GM19328 (cell line): ENCODE measurements at regions not wholly inside any gene's neighbourhood (a gene's known extent, or its start where the extent isn't known, plus 50 kb on each side); places are given as distances from the start of the nearest gene placed in this dataset.

Experiments used
- ATAC-seq: cut with Tn5 transposase; IDR thresholded peaks from one replicate; pipeline ENCODE4 v1.9.1; 2021; ENCODE audit warnings: mild to moderate bottlenecking, moderate library complexity; ENCODE audit not compliant: unreplicated experiment

GRCh38 chr4:15226203-15226602 lies 201.6 kb upstream of the C1QTNF7 start:
- ATAC-seq, result no peak

GRCh38 chr4:15231265-15232091 lies 196.4 kb upstream of the C1QTNF7 start:
- ATAC-seq, result peak; percentile 80

DNA sequence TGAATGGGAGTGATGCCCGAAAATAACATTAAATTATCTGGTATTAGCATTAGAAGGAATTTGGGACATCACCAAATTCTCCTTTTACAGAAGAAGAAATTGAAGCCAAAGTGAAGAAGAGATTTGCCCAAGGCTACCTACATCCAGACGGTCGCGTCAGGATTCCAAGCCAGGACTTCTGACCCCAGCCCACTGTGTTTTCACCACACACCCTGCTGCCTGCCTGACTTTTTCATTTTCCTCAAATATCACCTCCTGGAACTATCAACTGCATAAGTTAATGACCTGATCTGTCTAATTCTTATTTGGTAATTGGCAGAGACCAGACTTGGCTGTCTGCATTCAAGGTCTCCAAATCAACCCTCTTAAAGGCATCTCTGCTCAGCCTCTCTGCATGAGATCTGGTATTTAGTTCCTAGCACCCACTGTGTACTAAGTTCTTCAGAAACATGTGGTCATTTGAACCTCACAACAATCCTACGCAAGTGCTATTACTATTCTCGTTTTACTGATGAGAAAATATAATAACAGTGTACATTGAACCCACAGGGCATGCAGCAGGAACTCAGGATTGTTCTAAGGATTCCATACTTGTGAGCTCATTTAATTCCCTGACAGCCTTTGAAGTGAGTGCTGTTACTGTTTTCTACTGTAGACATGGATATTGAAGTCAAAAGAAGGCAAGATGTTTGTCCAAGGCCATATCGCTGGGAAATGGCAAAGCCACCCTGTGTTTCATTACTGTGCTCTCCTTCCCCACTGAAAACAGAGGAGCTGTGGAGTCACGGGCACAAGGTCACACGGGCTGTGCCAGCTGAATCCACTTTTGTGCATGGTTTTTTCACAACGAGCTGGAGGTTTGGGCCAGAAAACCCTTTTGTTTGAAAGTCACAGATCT lies 195.2 kb upstream of the C1QTNF7 start:
- ATAC-seq, result no peak

DNA sequence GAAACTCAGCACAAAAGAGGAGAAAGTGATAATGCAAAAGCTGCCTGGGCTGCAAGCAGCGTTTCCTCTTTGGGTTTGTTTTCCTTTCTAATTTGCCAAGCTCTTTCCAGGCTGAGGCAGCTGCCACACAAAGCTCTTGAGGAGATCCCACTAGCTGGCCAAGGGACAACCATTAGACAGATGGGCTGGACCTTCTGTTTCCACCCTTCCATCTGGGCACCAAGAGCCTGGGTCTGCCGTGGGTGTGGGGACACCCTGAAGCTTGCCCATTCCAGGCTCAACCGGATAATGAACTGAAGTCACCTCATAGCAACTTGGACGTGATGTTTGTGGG lies 194.6 kb upstream of the C1QTNF7 start:
- no peak for ATAC-seq

DNA sequence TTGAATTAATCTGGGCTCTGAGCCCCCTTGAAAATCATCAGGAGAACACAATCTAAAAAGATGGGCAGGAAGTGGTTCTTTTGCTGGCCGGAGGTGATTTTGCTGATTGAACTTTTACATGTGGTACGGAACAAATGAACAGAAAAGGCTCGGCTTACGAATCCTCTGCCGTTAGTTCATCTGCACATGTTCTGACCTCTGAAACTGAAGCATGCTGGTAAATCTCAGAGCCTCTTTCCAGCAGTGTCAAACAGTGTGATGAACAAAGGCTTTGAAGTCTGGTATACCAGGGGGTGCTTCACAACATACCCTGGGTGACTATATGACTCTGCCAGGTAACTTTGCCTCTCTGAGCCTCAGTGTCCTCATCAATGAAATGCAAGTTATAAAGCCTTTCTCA lies 194.2 kb upstream of the C1QTNF7 start:
- no peak for ATAC-seq

GRCh38 chr4:15234116-15234855 lies 193.5 kb upstream of the C1QTNF7 start:
- ATAC-seq, result no peak

DNA sequence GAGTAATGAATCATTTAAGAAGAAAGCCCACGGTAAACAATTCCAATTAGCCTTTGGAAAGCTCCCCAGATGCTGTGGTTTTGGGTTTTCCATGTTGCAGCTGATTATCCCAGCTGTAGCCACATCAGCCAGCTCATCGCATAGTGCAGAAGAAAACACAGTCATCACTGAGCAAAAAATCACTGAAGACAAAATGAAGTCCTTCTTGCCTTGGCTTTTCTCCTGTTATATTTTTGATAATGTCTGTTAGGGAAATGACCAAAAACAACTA lies 193.0 kb upstream of the C1QTNF7 start:
- ATAC-seq, result no peak

- ATAC-seq, result no peak
Measured at GRCh38 chr4:15235135-15235534, 192.7 kb upstream of the C1QTNF7 start.

DNA sequence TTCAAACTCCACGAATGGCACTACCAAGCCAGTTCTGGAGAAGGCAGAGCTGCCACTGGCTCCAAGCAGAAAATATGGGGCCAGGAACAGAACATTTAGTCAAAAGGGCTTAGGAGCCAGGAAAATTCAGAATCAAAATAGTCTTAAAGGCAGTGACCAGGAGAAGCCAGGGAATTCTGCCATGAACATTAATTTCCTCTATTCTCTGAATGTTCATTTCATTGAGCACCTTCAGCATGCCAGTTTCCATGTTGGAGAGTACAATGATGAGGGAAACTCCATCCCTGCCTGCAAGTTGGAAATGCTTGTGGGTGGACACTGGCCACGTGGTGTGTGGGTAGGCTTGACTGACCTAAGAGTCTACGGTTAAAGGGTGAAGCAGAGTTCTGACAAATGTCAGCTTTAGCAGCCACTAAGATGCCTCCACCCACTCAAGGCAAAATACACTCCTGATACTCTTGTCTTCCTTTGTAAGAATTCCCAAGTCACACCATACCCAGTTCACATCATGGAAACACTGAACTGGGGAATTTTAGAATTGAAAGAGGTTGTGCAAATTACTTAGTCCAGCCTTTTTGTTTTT lies 190.1 kb upstream of the C1QTNF7 start:
- no peak for ATAC-seq

- ATAC-seq, result no peak
Measured at GRCh38 chr4:15238720-15239119, 189.1 kb upstream of the C1QTNF7 start.

DNA sequence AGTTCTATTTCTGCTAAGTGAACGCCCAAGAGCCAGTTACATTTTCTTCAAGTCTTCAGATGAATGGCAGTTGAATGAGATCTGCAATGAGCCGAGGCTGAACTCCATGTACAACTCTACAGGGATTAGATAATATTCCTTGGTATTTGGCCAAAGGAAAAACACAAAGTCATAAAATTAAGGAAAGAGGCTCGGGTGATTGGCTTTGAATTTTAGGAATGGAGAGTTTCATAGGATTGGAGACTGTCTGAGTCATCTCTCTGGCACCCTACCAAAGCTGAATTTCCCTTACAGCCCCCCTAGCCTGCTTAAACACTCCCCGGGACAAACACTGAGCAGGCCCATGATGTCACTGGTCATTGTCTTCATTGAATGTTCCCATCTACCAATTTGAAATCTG lies 188.0 kb upstream of the C1QTNF7 start:
- no peak for ATAC-seq

DNA sequence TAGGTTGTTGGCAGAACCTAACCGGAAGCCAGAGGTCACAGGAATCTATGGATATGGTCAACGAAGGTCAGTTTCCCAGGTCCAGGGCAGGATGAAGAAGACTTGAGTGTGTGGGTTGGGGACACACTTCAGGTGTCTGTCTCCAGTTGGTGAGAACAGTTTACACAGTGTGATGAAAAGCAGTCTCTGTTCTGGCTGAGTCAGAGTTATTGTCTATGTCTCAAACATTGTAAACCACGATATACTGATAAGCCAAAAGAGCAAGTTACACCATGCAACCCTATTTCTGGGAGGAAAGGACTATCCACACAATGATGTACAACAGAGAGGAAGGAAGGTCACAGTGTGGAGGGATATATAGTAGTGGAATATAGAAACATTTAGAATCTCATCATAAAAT lies 187.1 kb upstream of the C1QTNF7 start:
- ATAC-seq, result no peak

DNA sequence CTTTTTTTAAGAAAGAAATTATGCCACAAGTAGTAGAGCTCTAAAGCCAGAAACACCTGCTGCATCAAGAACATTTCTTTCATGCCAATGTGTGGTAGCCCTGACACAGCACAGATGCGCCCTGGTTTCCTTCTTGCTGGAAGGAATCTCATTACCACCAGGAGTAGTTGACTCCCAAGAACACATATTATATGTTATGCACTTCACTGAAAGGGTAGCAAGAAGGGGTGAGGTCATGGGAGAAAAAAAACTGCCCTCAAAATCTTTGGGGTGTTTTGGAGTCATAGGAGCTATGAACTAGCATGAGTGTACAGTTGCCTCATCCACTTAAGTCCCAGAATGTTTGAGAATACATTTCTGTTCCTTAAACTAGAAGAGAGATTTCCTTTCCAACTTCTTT lies 185.8 kb upstream of the C1QTNF7 start:
- ATAC-seq, result no peak

DNA sequence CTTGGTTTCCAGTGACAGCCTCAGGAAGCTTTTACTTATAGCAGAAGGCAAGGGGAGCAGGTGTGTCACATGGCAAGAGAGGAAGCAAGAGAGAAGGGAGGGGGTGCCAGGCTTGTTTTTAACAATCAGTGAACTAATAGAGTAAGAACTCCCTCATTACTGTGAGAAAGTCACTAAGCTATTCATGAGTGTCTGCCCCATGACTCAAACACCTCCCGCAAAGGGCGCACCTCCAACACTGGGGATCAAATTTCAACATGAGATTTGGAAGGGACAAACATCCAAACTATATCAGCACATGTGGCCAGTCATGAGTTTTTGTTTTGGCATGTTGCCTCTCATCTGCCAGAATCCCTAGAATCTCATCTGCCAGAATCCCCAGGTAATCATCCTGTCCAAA lies 183.5 kb upstream of the C1QTNF7 start:
- no peak for ATAC-seq

DNA sequence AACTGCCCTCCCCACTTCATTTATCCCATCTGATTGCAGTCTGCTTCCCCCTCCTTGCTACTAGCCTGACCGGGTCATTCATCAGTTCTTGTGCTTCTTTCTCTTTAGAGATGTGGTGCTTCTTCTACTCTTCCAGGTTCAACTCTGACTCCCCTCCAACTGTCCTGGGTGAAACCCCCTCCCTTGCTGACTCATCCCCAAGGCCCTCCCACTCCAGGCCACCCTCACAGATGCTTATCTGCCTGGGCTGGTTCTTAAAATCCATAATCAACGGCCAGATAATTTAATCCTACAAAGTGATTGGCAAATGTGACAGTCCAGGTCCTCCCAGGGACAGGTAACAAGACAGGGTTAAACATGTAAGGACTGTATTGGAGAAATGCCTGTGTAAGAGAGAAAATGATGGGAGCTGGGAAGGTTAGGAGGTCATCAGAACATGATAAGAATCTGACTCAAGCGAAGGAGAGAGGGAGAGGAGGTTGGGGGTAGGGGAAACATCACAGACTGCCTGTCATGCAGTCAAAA lies 182.8 kb upstream of the C1QTNF7 start:
- no peak for ATAC-seq

GRCh38 chr4:15250021-15250441 lies 177.8 kb upstream of the C1QTNF7 start:
- no peak for ATAC-seq

GRCh38 chr4:15253349-15253748 lies 174.5 kb upstream of the C1QTNF7 start:
- no peak for ATAC-seq

GRCh38 chr4:15254236-15254880 lies 173.5 kb upstream of the C1QTNF7 start:
- ATAC-seq, result no peak

GRCh38 chr4:15255537-15255936 lies 172.3 kb upstream of the C1QTNF7 start:
- no peak for ATAC-seq

- ATAC-seq, result no peak
Measured at GRCh38 chr4:15260758-15261157, 167.1 kb upstream of the C1QTNF7 start.

- no peak for ATAC-seq
Measured at GRCh38 chr4:15262396-15262795, 165.4 kb upstream of the C1QTNF7 start.
